CD14-positive monocyte (primary cell): ENCODE measurements at regions not wholly inside any gene's neighbourhood (a gene's known extent, or its start where the extent isn't known, plus 50 kb on each side); places are given as distances from the start of the nearest gene placed in this dataset.

Experiments
- DNase-seq, 3 donors: peaks; one replicate each; pipeline ENCODE4 v3.0.0-alpha.2; 2011 to 2022
- H2AFZ ChIP-seq: 2 replicates; pipeline ENCODE4 v1.6.0; 2012; ENCODE audit warnings: mild to moderate bottlenecking, low read depth, low read length, inconsistent platforms; ENCODE audit not compliant: insufficient read depth, poor library complexity, severe bottlenecking
- H3K27ac ChIP-seq, 2 donors: 1 replicate in 1 of 2; 2 replicates in 1 of 2; pipeline ENCODE4 v1.5.1; 2012 to 2013; ENCODE audit warnings: low read length in 2 of 2, control low read depth in 1 of 2, inconsistent platforms in 1 of 2, low read depth in 1 of 2, mild to moderate bottlenecking in 1 of 2
- H3K27me3 ChIP-seq, 2 donors: one replicate each; pipeline versions ENCODE4 v1.6.0 to v1.6.1; 2011 to 2013; ENCODE audit warnings: low read length in 2 of 2; ENCODE audit not compliant: control insufficient read depth in 2 of 2, insufficient read depth in 2 of 2
- H3K36me3 ChIP-seq, 2 donors: replicated peaks in 1 of 2; 1 replicate in 1 of 2; 2 replicates in 1 of 2; pipeline versions ENCODE4 v1.5.1 to v1.6.1; 2012 to 2013; ENCODE audit warnings: low read length in 2 of 2, control low read depth in 1 of 2, inconsistent platforms in 1 of 2, mild to moderate bottlenecking in 1 of 2; ENCODE audit not compliant: insufficient read depth in 2 of 2, control insufficient read depth in 1 of 2
- H3K4me1 ChIP-seq, 2 donors: 1 replicate in 1 of 2; 2 replicates in 1 of 2; pipeline versions ENCODE4 v1.5.1 to v1.6.1; 2012 to 2013; ENCODE audit warnings: low read length in 2 of 2, control low read depth in 1 of 2, inconsistent platforms in 1 of 2, mild to moderate bottlenecking in 1 of 2, moderate library complexity in 1 of 2; ENCODE audit not compliant: insufficient read depth in 2 of 2, control insufficient read depth in 1 of 2
- H3K4me2 ChIP-seq: replicated peaks from 2 replicates; pipeline ENCODE3; 2012; ENCODE audit warnings: low read length, moderate library complexity, mild to moderate bottlenecking; ENCODE audit not compliant: poor library complexity, severe bottlenecking; ENCODE audit errors: extremely low read depth
- H3K4me3 ChIP-seq, 3 experiments: fragments of 200-600 bp in 1 of 3; sonication (generic) in 1 of 3; replicated peaks in 1 of 3; 1 replicate in 2 of 3; 2 replicates in 1 of 3; pipeline ENCODE4 v1.5.1; 2011 to 2013; ENCODE audit warnings: low read length in 3 of 3, mild to moderate bottlenecking in 3 of 3, control low read depth in 2 of 3, low read depth in 2 of 3, inconsistent platforms in 1 of 3, moderate library complexity in 1 of 3
- H3K79me2 ChIP-seq: 2 replicates; pipeline ENCODE4 v1.6.0; 2012; ENCODE audit warnings: mild to moderate bottlenecking, control low read depth, inconsistent platforms, low read length, moderate library complexity; ENCODE audit not compliant: insufficient read depth
- H3K9ac ChIP-seq: 2 replicates; pipeline ENCODE4 v1.6.0; 2017; ENCODE audit warnings: low read length, mild to moderate bottlenecking; ENCODE audit not compliant: insufficient read depth, poor library complexity, severe bottlenecking
- H3K9me3 ChIP-seq, 2 donors: replicated peaks in 1 of 2; 1 replicate in 1 of 2; 2 replicates in 1 of 2; pipeline versions ENCODE4 v1.5.1 to v1.6.1; 2012 to 2013; ENCODE audit warnings: low read length in 2 of 2, control low read depth in 1 of 2; ENCODE audit not compliant: control insufficient read depth in 1 of 2, insufficient read depth in 1 of 2
- H4K20me1 ChIP-seq: 2 replicates; pipeline ENCODE4 v1.6.0; 2012; ENCODE audit warnings: mild to moderate bottlenecking, low read length, control low read depth, moderate library complexity; ENCODE audit not compliant: insufficient read depth
- H3K27ac Mint-ChIP-seq, 7 donors: one replicate each; pipeline ENCODE4 v1.8.0; 2020; ENCODE audit warnings: mild to moderate bottlenecking in 7 of 7, mixed read lengths in 7 of 7, moderate library complexity in 6 of 7, inconsistent platforms in 2 of 7
- H3K27me3 Mint-ChIP-seq, 3 donors: one replicate each; pipeline ENCODE4 v1.8.0; 2021 to 2022; ENCODE audit warnings: low read depth in 3 of 3, mild to moderate bottlenecking in 3 of 3, mixed read lengths in 3 of 3, moderate library complexity in 3 of 3, inconsistent platforms in 1 of 3
- H3K36me3 Mint-ChIP-seq, 2 donors: one replicate each; pipeline ENCODE4 v1.8.0; 2020; ENCODE audit warnings: mixed read lengths in 2 of 2, inconsistent platforms in 1 of 2, mild to moderate bottlenecking in 1 of 2
- H3K4me1 Mint-ChIP-seq: one replicate; pipeline ENCODE4 v1.8.0; 2020; ENCODE audit warnings: mild to moderate bottlenecking, mixed read lengths
- H3K4me3 Mint-ChIP-seq, 2 donors: one replicate each; pipeline ENCODE4 v1.8.0; 2020; ENCODE audit warnings: mild to moderate bottlenecking in 2 of 2, mixed read lengths in 2 of 2, moderate library complexity in 1 of 2
- H3K9me3 Mint-ChIP-seq, 7 donors: one replicate each; pipeline ENCODE4 v1.8.0; 2020 to 2022; ENCODE audit warnings: mixed read lengths in 7 of 7, mild to moderate bottlenecking in 6 of 7, moderate library complexity in 6 of 7, inconsistent platforms in 2 of 7
- WGBS: methylation state at CpG from one replicate; pipeline ENCODE4 v1.1.5; 2013; ENCODE audit warnings: missing lambda C conversion rate; ENCODE audit not compliant: insufficient coverage; 5-methylcytosine and 5-hydroxymethylcytosine counted together
- intact Hi-C, 2 donors: fragments of 100-400 bp; cut with micrococcal nuclease; formaldehyde crosslinking; loops; one replicate each; pipeline versions ENCODE4 v1.15.0 to v1.15.1; 2023
- TF ChIP-seq, protein P1 (sequence below): fragments of 200-600 bp; IDR thresholded peaks from one replicate; pipeline ENCODE4 v1.8.0; 2022; ENCODE audit warnings: antibody characterized with exemption, mild to moderate bottlenecking

- Histone ChIP-seq H3K4me1 (no peaks in the 10 kb centered on the region), H3K27ac (no peak overlapping the region), H4K20me1 (no peaks in the 10 kb centered on the region), H3K9me3 (no peaks in the 10 kb centered on the region), H3K4me3 (no peak overlapping the region), H3K4me2 (no peak overlapping the region), H3K27me3 (no peaks in the 10 kb centered on the region), H2AFZ (no peak overlapping the region), H3K36me3 (no peaks in the 10 kb centered on the region), H3K79me2 (no peaks in the 10 kb centered on the region), H3K9ac (no peak overlapping the region)
- no peak for DNase-seq
- TF ChIP-seq, protein P1, sequence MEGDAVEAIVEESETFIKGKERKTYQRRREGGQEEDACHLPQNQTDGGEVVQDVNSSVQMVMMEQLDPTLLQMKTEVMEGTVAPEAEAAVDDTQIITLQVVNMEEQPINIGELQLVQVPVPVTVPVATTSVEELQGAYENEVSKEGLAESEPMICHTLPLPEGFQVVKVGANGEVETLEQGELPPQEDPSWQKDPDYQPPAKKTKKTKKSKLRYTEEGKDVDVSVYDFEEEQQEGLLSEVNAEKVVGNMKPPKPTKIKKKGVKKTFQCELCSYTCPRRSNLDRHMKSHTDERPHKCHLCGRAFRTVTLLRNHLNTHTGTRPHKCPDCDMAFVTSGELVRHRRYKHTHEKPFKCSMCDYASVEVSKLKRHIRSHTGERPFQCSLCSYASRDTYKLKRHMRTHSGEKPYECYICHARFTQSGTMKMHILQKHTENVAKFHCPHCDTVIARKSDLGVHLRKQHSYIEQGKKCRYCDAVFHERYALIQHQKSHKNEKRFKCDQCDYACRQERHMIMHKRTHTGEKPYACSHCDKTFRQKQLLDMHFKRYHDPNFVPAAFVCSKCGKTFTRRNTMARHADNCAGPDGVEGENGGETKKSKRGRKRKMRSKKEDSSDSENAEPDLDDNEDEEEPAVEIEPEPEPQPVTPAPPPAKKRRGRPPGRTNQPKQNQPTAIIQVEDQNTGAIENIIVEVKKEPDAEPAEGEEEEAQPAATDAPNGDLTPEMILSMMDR = no peak
- Mint-ChIP-seq H3K36me3 (no peaks in the 10 kb centered on the region), H3K27ac (no peak overlapping the region), H3K4me3 (no peak overlapping the region), H3K27me3 (no peaks in the 10 kb centered on the region), H3K9me3 (peaks cover 0 to 2% (median 1%) of the 10 kb centered on the region in 7 donors), H3K4me1 (no peaks in the 10 kb centered on the region)
- intact Hi-C loops = no loop called here
- WGBS = no CpG with 5 or more reads among the region's 2 CpGs
These were observed 302.4 kb downstream of the TMEM161B start for GRCh38 chr5:87966213-87966612.

DNA sequence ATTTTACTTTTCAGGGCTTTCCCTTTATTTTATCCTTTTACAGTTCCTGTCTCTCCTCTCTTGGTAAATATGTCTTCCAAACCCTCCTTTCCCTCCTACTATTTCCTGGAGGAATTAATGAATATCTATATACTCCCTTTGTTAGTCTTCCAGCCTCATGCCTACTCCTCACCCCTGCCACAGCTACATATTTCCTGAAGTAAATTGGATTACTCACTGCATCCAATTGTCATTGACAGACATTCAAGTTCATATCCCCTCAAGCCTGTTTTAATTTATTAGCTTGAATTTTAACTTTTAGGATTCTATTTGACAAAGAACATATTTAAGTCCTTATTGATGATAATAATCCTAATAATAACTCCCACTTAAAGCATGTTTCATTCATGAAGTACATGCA, 314.5 kb downstream of the TMEM161B start:
- H3K79me2 ChIP-seq = no peaks in the 10 kb centered on the region
- Mint-ChIP-seq H3K9me3 (peaks cover 2 to 12% (median 5%) of the 10 kb centered on the region in 7 donors), H3K27me3 (peaks cover 0 to 3% (median 0%) of the 10 kb centered on the region in 3 donors), H3K4me3 (no peak overlapping the region), H3K27ac (no peak overlapping the region), H3K36me3 (no peaks in the 10 kb centered on the region), H3K4me1 (no peaks in the 10 kb centered on the region)
- no peaks in the 10 kb centered on the region for H3K36me3 ChIP-seq
- H3K27me3 ChIP-seq = no peaks in the 10 kb centered on the region
- DNase-seq = no peak
- TF ChIP-seq, protein P1 = no peak
- no peak overlapping the region for H3K27ac ChIP-seq
- no peak overlapping the region for H2AFZ ChIP-seq
- H4K20me1 ChIP-seq = no peaks in the 10 kb centered on the region
- H3K9me3 ChIP-seq = peaks cover 0 to 6% of the 10 kb centered on the region in 2 donors
- H3K4me1 ChIP-seq = no peaks in the 10 kb centered on the region
- intact Hi-C loops = no loop called here
- no peak overlapping the region for H3K9ac ChIP-seq
- no peak overlapping the region for H3K4me2 ChIP-seq
- no peak overlapping the region for H3K4me3 ChIP-seq
